ENCODE measurements at regions not wholly inside any gene's neighbourhood (a gene's known extent, or its start where the extent isn't known, plus 50 kb on each side); places are given as distances from the start of the nearest gene placed in this dataset.

DNA sequence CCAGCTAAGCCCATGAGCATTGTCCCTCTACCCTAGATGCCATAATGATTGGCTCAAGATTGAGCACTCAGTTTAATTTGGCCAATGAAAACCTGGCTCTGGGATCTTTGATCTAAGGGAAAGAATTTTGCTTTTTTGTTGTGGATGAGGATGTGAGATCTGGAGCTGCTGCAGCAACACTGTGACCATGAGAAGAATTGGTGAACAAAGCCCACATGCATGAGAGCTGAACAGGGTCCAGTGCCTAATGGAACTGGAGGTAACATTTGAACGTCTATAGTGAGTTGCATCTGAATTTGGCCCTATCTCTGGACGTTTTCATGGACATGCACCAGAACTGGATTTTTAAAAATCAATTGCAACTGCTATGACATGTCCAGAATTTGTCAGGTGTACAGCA, 338.6 kb downstream of the AACS start:
- Histone ChIP-seq H3K27me3 (ENCODE audit: control insufficient read depth in 3 of 3, insufficient read depth in 3 of 3, low read length in 2 of 3) (no peaks in the 10 kb centered on the region), H3K9ac (ENCODE audit: insufficient read depth in 1 of 2, low read length in 2 of 2) (no peak overlapping the region), H3K9me3 (ENCODE audit: control insufficient read depth in 4 of 4, insufficient read depth in 3 of 4, low read length in 3 of 4) (peaks cover 0 to 13% (median 2%) of the 10 kb centered on the region in 4 donors), H3K27ac (ENCODE audit: low read depth in 1 of 2, low read length in 1 of 2) (no peak overlapping the region), H3K4me3 (no peak overlapping the region), H3K36me3 (ENCODE audit: control insufficient read depth in 4 of 4, insufficient read depth in 4 of 4, low read length in 4 of 4) (no peaks in the 10 kb centered on the region), H3K4me1 (ENCODE audit: control insufficient read depth in 5 of 5, insufficient read depth in 5 of 5, low read length in 5 of 5) (no peaks in the 10 kb centered on the region)
- 76 to 91% methylated on average over 2 of the region's 2 CpGs for WGBS, 2 donors
- ATAC-seq (ENCODE audit: insufficient read depth, low FRiP score) = no peak
- DNase-seq = no peak
- TF ChIP-seq, protein P1, sequence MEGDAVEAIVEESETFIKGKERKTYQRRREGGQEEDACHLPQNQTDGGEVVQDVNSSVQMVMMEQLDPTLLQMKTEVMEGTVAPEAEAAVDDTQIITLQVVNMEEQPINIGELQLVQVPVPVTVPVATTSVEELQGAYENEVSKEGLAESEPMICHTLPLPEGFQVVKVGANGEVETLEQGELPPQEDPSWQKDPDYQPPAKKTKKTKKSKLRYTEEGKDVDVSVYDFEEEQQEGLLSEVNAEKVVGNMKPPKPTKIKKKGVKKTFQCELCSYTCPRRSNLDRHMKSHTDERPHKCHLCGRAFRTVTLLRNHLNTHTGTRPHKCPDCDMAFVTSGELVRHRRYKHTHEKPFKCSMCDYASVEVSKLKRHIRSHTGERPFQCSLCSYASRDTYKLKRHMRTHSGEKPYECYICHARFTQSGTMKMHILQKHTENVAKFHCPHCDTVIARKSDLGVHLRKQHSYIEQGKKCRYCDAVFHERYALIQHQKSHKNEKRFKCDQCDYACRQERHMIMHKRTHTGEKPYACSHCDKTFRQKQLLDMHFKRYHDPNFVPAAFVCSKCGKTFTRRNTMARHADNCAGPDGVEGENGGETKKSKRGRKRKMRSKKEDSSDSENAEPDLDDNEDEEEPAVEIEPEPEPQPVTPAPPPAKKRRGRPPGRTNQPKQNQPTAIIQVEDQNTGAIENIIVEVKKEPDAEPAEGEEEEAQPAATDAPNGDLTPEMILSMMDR (IDR thresholded peaks at IDR 0.05; ENCODE audit: control extremely low read depth, extremely low read depth) = no peak

DNA sequence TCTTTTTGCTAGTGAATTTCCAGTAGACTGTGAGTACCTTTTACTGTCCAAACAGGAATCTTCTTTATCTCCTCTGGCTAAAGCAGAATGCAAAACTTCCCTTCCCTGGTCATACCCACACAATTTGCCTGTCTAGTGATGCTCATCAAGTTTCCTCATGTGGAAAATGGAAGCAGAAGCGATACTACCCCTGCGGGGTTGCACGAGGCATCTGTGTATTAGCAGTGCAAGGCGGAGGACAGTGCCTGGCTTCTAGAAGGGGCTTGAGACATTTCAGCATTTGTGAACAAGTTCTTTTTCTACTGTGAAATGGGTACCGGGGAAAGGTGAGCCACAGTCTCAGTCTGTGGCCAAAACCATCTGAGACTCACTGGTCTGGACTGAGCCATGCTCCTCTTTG, 340.9 kb downstream of the AACS start:
- ATAC-seq (ENCODE audit: insufficient read depth, low FRiP score) (no peak), DNase-seq (no peak)
- H3K27ac ChIP-seq (ENCODE audit: low read depth in 1 of 2, low read length in 1 of 2) = no peak overlapping the region
- peaks cover 0 to 7% (median 2%) of the 10 kb centered on the region in 4 donors for H3K9me3 ChIP-seq (ENCODE audit: control insufficient read depth in 4 of 4, insufficient read depth in 3 of 4, low read length in 3 of 4)
- TF ChIP-seq, protein P1 (IDR thresholded peaks at IDR 0.05; ENCODE audit: control extremely low read depth, extremely low read depth) = no peak
- H3K27me3 ChIP-seq (ENCODE audit: control insufficient read depth in 3 of 3, insufficient read depth in 3 of 3, low read length in 2 of 3) = no peaks in the 10 kb centered on the region
- no peak overlapping the region for H3K4me3 ChIP-seq
- WGBS, 2 donors = 80 to 90% methylated on average over 5 of the region's 5 CpGs
- no peak overlapping the region for H3K9ac ChIP-seq (ENCODE audit: insufficient read depth in 1 of 2, low read length in 2 of 2)
- H3K4me1 ChIP-seq (ENCODE audit: control insufficient read depth in 5 of 5, insufficient read depth in 5 of 5, low read length in 5 of 5) = no peaks in the 10 kb centered on the region
- no peaks in the 10 kb centered on the region for H3K36me3 ChIP-seq (ENCODE audit: control insufficient read depth in 4 of 4, insufficient read depth in 4 of 4, low read length in 4 of 4)

DNA sequence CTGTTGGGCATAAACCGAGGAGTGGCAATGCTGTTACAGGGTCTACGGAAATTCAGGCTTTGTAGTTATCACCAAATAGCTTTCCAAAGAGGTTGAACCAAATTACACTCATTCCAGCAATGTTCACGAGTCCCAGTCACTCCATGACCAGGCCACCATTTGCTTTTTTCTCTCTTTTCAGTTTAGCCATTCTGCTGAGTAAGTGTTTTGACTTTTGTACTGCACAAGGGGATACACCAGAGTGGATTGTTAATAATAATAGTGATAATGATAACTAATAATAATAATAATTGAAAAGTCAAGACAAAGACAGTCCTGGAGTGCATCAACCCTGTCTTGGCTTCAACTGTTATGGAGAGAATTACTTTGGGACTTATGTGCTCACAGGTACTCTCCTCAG, 343.5 kb downstream of the AACS start:
- no peak overlapping the region for H3K9ac ChIP-seq (ENCODE audit: insufficient read depth in 1 of 2, low read length in 2 of 2)
- no peak overlapping the region for H3K27ac ChIP-seq (ENCODE audit: low read depth in 1 of 2, low read length in 1 of 2)
- no peaks in the 10 kb centered on the region for H3K27me3 ChIP-seq (ENCODE audit: control insufficient read depth in 3 of 3, insufficient read depth in 3 of 3, low read length in 2 of 3)
- H3K4me3 ChIP-seq = no peak overlapping the region
- WGBS, 2 donors = 89 to 93% methylated on average over 3 of the region's 3 CpGs
- no peaks in the 10 kb centered on the region for H3K36me3 ChIP-seq (ENCODE audit: control insufficient read depth in 4 of 4, insufficient read depth in 4 of 4, low read length in 4 of 4)
- no peaks in the 10 kb centered on the region for H3K4me1 ChIP-seq (ENCODE audit: control insufficient read depth in 5 of 5, insufficient read depth in 5 of 5, low read length in 5 of 5)
- TF ChIP-seq, protein P1 (IDR thresholded peaks at IDR 0.05; ENCODE audit: control extremely low read depth, extremely low read depth) = no peak
- ATAC-seq (ENCODE audit: insufficient read depth, low FRiP score) = no peak
- no peak for DNase-seq
- peaks cover 0 to 2% (median 0%) of the 10 kb centered on the region in 4 donors for H3K9me3 ChIP-seq (ENCODE audit: control insufficient read depth in 4 of 4, insufficient read depth in 3 of 4, low read length in 3 of 4)

DNA sequence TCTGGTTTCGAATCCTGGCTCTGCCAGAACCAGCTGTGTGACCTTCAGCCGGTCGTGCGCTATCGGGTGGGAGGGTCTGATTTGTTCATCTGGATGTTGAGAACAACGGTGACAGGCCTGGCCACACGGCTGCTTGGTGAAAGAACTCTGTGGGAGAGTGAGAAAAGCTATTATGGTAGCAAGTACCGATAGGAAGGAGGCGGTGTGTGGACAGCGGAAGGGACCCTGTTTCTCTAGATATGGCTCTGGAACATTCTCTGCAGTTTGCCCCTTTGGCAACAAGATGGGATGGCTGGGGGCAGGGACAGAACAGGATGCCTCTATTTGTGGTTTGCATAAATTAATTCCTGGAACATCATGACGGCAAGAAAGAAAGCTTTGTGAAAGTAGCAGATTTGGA, 347.3 kb downstream of the AACS start:
- no peak overlapping the region for H3K9ac ChIP-seq (ENCODE audit: insufficient read depth in 1 of 2, low read length in 2 of 2)
- WGBS, 2 donors = 76 to 84% methylated on average over 11 of the region's 11 CpGs

More for the DNA sequence above, 347.3 kb downstream of the AACS start:
- TF ChIP-seq, protein P1 (IDR thresholded peaks at IDR 0.05; ENCODE audit: control extremely low read depth, extremely low read depth) = no peak
- ATAC-seq (ENCODE audit: insufficient read depth, low FRiP score) (no peak), DNase-seq (no peak)
- Histone ChIP-seq H3K36me3 (ENCODE audit: control insufficient read depth in 4 of 4, insufficient read depth in 4 of 4, low read length in 4 of 4) (no peaks in the 10 kb centered on the region), H3K27ac (ENCODE audit: low read depth in 1 of 2, low read length in 1 of 2) (no peak overlapping the region), H3K4me3 (no peak overlapping the region), H3K4me1 (ENCODE audit: control insufficient read depth in 5 of 5, insufficient read depth in 5 of 5, low read length in 5 of 5) (no peaks in the 10 kb centered on the region), H3K9me3 (ENCODE audit: control insufficient read depth in 4 of 4, insufficient read depth in 3 of 4, low read length in 3 of 4) (no peaks in the 10 kb centered on the region), H3K27me3 (ENCODE audit: control insufficient read depth in 3 of 3, insufficient read depth in 3 of 3, low read length in 2 of 3) (no peaks in the 10 kb centered on the region)
